ENCODE measurements at regions not wholly inside any gene's neighbourhood (a gene's known extent, or its start where the extent isn't known, plus 50 kb on each side); places are given as distances from the start of the nearest gene placed in this dataset.

GRCh38 chr6:88480816-88481215 lies 314.7 kb upstream of the CNR1 start:
- no peak overlapping the region for H3K27ac ChIP-seq (ENCODE audit: insufficient read length, low read depth, low read length)
- H3K4ac ChIP-seq (ENCODE audit: low read depth, low read length): no peak overlapping the region
- TF ChIP-seq CTCF (conservative IDR thresholded peaks at IDR 0.05): no peak
- H3K79me2 ChIP-seq (ENCODE audit: insufficient read depth, low read length): no peaks in the 10 kb centered on the region
- H3K9me3 Mint-ChIP-seq: peaks cover 33 to 44% of the 10 kb centered on the region in 2 experiments
- H4K91ac ChIP-seq (ENCODE audit: insufficient read length, low read depth, low read length): no peak overlapping the region
- peaks cover 4% of the 10 kb centered on the region for H3K9me3 ChIP-seq (ENCODE audit: control insufficient read depth, low read depth, low read length)
- H3K4me2 ChIP-seq (ENCODE audit: insufficient read depth, insufficient read length, low read length): no peak overlapping the region
- H2BK15ac ChIP-seq (ENCODE audit: low read depth, low read length): no peak overlapping the region
- DNase-seq: no peak
- no CpG with 5 or more reads among the region's 5 CpGs for WGBS (ENCODE audit: extremely low coverage, insufficient read length, low lambda C conversion rate)
- H4K8ac ChIP-seq (replicated peaks; ENCODE audit: insufficient read length, low read depth, low read length): no peak overlapping the region
- H3K79me1 ChIP-seq (ENCODE audit: insufficient read depth, low read depth, low read length, poor library complexity, severe bottlenecking): no peaks in the 10 kb centered on the region
- H3K23me2 ChIP-seq (ENCODE audit: insufficient read length, low read depth, low read length, poor library complexity, severe bottlenecking): no peaks in the 10 kb centered on the region
- H3K4me1 ChIP-seq (ENCODE audit: insufficient read depth, low read length): no peaks in the 10 kb centered on the region
- H3K27ac Mint-ChIP-seq: no peak overlapping the region
- H2AFZ ChIP-seq (ENCODE audit: low read length): no peak overlapping the region
- H3K4me1 Mint-ChIP-seq: peaks cover 4 to 14% of the 10 kb centered on the region in 2 experiments; a peak in 3 of 4 replicates
- H2AK5ac ChIP-seq (ENCODE audit: insufficient read length, low read length): no peak overlapping the region
- H3K36me3 Mint-ChIP-seq (ENCODE audit: insufficient read depth in 1 of 3, low read depth in 3 of 3): peaks cover 9 to 39% (median 15%) of the 10 kb centered on the region in 3 experiments; a peak in 6 of 7 replicates
- H3K27me3 Mint-ChIP-seq (ENCODE audit: low read depth): peaks cover 42% of the 10 kb centered on the region
- no peak overlapping the region for H3K14ac ChIP-seq (ENCODE audit: insufficient read depth, low read length)
- no peak overlapping the region for H4K5ac ChIP-seq (ENCODE audit: insufficient read length, low read depth, low read length)
- H3K56ac ChIP-seq (ENCODE audit: insufficient read length, low read depth, low read length): no peak overlapping the region
- no peak overlapping the region for H3T11ph ChIP-seq (ENCODE audit: low read length)
- no peak overlapping the region for H3K9ac ChIP-seq (ENCODE audit: extremely low read depth, insufficient read length, low read length)
- no peak overlapping the region for H3K23ac ChIP-seq (ENCODE audit: insufficient read length, low read depth, low read length)
- H2BK5ac ChIP-seq (ENCODE audit: insufficient read length, low read length): no peak overlapping the region
- H3K4me3 Mint-ChIP-seq: no peak overlapping the region
- H2BK120ac ChIP-seq (ENCODE audit: low read depth, low read length, poor library complexity, severe bottlenecking): no peak overlapping the region
- no peak overlapping the region for H2BK12ac ChIP-seq (ENCODE audit: insufficient read length, low read depth, low read length)
- no peak overlapping the region for H3K18ac ChIP-seq (ENCODE audit: insufficient read length, low read depth, low read length)
- H2BK20ac ChIP-seq (ENCODE audit: low read depth, low read length, poor library complexity, severe bottlenecking): no peak overlapping the region
- H3K27me3 ChIP-seq (ENCODE audit: insufficient read depth, low read length): no peaks in the 10 kb centered on the region
- H4K20me1 ChIP-seq (ENCODE audit: control insufficient read depth, insufficient read depth, insufficient read length): no peaks in the 10 kb centered on the region

All from H9 (cell line).